ENCODE measurements at regions not wholly inside any gene's neighbourhood (a gene's known extent, or its start where the extent isn't known, plus 50 kb on each side); places are given as distances from the start of the nearest gene placed in this dataset.

- BruUV-seq (replicated peaks), result no TSS peak
- Histone ChIP-seq H3K4me3 (replicated peaks in 1 of 2; ENCODE audit: low read depth in 1 of 2, low read length in 2 of 2) (no peak overlapping the region), H3K9ac (ENCODE audit: low read length) (no peak overlapping the region), H3K36me3 (ENCODE audit: control insufficient read depth in 1 of 2, insufficient read depth in 2 of 2, low read length in 2 of 2) (no peaks in the 10 kb centered on the region), H3K79me2 (ENCODE audit: insufficient read depth, low read length) (no peaks in the 10 kb centered on the region), H3K27ac (ENCODE audit: low read depth, low read length) (no peak overlapping the region), H3K9me2 (ENCODE audit: insufficient read depth) (no peaks in the 10 kb centered on the region), H3K27me3 (ENCODE audit: insufficient read depth, low read length) (no peaks in the 10 kb centered on the region), H3K4me2 (ENCODE audit: low read length) (no peak overlapping the region), H4K20me1 (ENCODE audit: insufficient read depth) (no peaks in the 10 kb centered on the region), H3K9me3 (ENCODE audit: control insufficient read depth in 1 of 2, insufficient read depth in 1 of 2, low read depth in 1 of 2, low read length in 2 of 2) (no peaks in the 10 kb centered on the region; a peak in 1 of 4 replicates), H2AFZ (ENCODE audit: low read depth, low read length, poor library complexity, severe bottlenecking) (no peak overlapping the region), H3K4me1 (ENCODE audit: control insufficient read depth in 1 of 2, insufficient read depth in 2 of 2, low read length in 2 of 2) (no peaks in the 10 kb centered on the region)
- no peak for DNase-seq (ENCODE audit: low read depth, low spot score)
- TF ChIP-seq SRF (IDR thresholded peaks at IDR 0.05; ENCODE audit: low read depth), result no peak
- TF ChIP-seq POLR2AphosphoS5 (IDR thresholded peaks at IDR 0.05; ENCODE audit: low read depth, low read length), result no peak
- TF ChIP-seq REST (IDR thresholded peaks at IDR 0.05; ENCODE audit: low read depth), result no peak
- TF ChIP-seq YY1 (IDR thresholded peaks at IDR 0.05; ENCODE audit: extremely low read depth, insufficient replicate concordance, low read depth, low read length), result no peak
- TF ChIP-seq POLR2A (IDR thresholded peaks at IDR 0.05; ENCODE audit: borderline replicate concordance, extremely low read depth, insufficient read depth, insufficient read length), result no peak
- no peak for TF ChIP-seq FOSL1 (IDR thresholded peaks at IDR 0.05; ENCODE audit: low read depth)
- TF ChIP-seq, protein P1, sequence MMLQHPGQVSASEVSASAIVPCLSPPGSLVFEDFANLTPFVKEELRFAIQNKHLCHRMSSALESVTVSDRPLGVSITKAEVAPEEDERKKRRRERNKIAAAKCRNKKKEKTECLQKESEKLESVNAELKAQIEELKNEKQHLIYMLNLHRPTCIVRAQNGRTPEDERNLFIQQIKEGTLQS (IDR thresholded peaks at IDR 0.05), result no peak
- no peak for TF ChIP-seq CBX3 (IDR thresholded peaks at IDR 0.05; ENCODE audit: low read depth)
- no peak for TF ChIP-seq SIN3A (IDR thresholded peaks at IDR 0.05; ENCODE audit: low read depth)
- ChIA-PET CTCF (no interaction called here), POLR2A (no interaction called here), RAD21 (ENCODE audit: low non-redundant PET in 1 of 2, low total read pairs in 2 of 2, uncharacterized antibody in 2 of 2, unreplicated experiment in 2 of 2) (no interaction called here)
- intact Hi-C loops (cut with micrococcal nuclease), result no loop called here
- no peak for ATAC-seq
Measured at GRCh38 chr9:83119873-83120272, 56.9 kb upstream of the RASEF start.

All from HCT116 (cell line).